ENCODE measurements at regions not wholly inside any gene's neighbourhood (a gene's known extent, or its start where the extent isn't known, plus 50 kb on each side); places are given as distances from the start of the nearest gene placed in this dataset.

DNA sequence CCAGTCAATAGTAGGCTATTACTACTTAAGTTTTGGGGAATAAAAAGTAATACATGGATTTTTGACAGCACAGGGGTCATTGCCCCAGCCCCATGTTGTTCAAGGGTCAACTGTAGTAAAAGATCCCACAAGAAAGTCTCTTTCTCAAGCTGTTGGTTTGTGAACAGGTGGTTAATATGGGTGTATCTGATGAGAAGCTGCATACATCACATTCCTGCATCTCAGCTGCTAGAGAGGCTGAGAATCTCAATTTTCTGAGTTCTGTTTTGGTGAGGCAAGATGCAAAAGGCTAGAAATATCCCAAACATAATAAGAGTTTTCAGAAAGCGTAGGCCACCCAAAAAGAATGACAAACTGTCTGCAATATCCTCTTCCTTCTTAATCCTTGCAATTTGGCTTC, 76.8 kb upstream of the DAPK1 start:
- TF ChIP-seq, protein P1, sequence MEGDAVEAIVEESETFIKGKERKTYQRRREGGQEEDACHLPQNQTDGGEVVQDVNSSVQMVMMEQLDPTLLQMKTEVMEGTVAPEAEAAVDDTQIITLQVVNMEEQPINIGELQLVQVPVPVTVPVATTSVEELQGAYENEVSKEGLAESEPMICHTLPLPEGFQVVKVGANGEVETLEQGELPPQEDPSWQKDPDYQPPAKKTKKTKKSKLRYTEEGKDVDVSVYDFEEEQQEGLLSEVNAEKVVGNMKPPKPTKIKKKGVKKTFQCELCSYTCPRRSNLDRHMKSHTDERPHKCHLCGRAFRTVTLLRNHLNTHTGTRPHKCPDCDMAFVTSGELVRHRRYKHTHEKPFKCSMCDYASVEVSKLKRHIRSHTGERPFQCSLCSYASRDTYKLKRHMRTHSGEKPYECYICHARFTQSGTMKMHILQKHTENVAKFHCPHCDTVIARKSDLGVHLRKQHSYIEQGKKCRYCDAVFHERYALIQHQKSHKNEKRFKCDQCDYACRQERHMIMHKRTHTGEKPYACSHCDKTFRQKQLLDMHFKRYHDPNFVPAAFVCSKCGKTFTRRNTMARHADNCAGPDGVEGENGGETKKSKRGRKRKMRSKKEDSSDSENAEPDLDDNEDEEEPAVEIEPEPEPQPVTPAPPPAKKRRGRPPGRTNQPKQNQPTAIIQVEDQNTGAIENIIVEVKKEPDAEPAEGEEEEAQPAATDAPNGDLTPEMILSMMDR (optimal IDR thresholded peaks at IDR 0.05 in 1 of 3, IDR thresholded peaks at IDR 0.05 in 1 of 3, conservative IDR thresholded peaks at IDR 0.05 in 1 of 3; ENCODE audit: extremely low read depth in 1 of 3, insufficient read depth in 2 of 3, low read length in 3 of 3), result no peak
- no peak for TF ChIP-seq EZH2 (IDR thresholded peaks at IDR 0.05; ENCODE audit: low read length)
